Skin epidermis (tissue), 12 donors: ENCODE measurements at regions not wholly inside any gene's neighbourhood (a gene's known extent, or its start where the extent isn't known, plus 50 kb on each side); places are given as distances from the start of the nearest gene placed in this dataset.
A peak's percentile ranks its signal among the peaks of the same experiment; 100 is the strongest.
"Not testable (repeated sequence)": the region's sequence is repeated elsewhere in the genome, so short reads cannot be mapped to it uniquely, and the experiment has no call there.

ENCODE experiments used
- H3K27ac ChIP-seq, 21 experiments: fragments of 200-600 bp; sonication (generic) in 11 of 21; one replicate each; pipeline ENCODE4 v1.5.0; 2020; ENCODE audit warnings: mild to moderate bottlenecking in 3 of 21, inconsistent platforms in 2 of 21, moderate library complexity in 2 of 21
- H3K4me3 ChIP-seq, 7 experiments: fragments of 200-600 bp; sonication (generic) in 2 of 7; one replicate each; pipeline ENCODE4 v1.5.0; 2020; ENCODE audit warnings: inconsistent platforms in 2 of 7, mild to moderate bottlenecking in 2 of 7, moderate library complexity in 1 of 7

- H3K27ac ChIP-seq, result no peak overlapping the region
Measured at GRCh38 chr10:30535677-30536076, 93.9 kb downstream of the LYZL2 start.

GRCh38 chr10:30534465-30535144, 94.9 kb downstream of the LYZL2 start:
- H3K4me3 ChIP-seq, result no peak overlapping the region
- H3K27ac ChIP-seq, result no peak overlapping the region

More at GRCh38 chr10:30535677-30536076, 93.9 kb downstream of the LYZL2 start:
- H3K4me3 ChIP-seq, result no peak overlapping the region

- peak overlapping the region in 4 of 21 experiments; percentile 5 to 50 (median 34) for H3K27ac ChIP-seq
- H3K4me3 ChIP-seq, result no peak overlapping the region
Measured at GRCh38 chr10:30531751-30532530, 97.6 kb downstream of the LYZL2 start.

GRCh38 chr10:30529373-30529998, 95.5 kb downstream of the MAP3K8 start:
- H3K27ac ChIP-seq, result peak overlapping the region in 15 of 21 experiments; percentile 12 to 82 (median 67)
- H3K4me3 ChIP-seq, result peak overlapping the region in 4 of 7 experiments; percentile 1 to 14 (median 8)

- Histone ChIP-seq H3K27ac (peak overlapping the region in 6 of 21 experiments; percentile 0 to 73 (median 60)), H3K4me3 (no peak overlapping the region)
Measured at GRCh38 chr10:30528429-30528786, 94.4 kb downstream of the MAP3K8 start.

DNA sequence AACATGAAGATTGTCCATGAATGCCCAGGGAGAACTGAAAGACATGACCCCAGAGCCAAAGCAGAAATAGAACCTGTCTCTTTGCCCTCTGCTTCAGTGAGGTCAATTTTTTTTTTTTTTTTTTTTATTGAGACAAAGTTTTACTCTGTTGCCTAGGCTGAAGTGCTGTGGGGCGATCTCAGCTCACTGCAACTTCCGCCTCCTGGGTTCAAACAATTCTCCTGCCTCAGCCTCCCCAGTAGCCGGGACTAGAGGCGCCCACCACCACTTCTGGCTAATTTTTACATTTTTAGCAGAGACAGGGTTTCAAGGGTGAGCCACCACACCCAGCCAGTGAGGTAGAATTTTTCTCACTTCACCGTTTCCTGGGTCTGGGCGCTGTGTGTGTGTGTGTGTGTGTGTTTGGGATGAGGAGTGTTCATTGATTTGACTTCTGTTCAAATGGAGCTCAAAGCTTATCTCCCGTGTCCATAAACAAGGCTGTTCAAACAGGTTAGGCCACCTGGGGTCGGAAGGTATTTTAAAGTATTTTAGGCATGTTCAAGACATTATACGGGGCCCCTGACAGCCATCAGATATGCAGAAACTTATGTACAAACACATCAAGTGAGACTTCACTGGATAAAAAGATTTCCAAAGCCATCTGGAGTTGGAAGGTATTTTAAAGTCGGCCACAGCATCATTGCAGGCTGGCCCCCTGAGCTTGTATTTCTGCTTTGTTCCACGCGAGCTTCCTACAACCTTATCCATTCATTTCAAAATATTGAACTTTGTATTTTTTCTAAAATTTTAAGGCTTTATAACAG, 93.8 kb downstream of the MAP3K8 start:
- Histone ChIP-seq H3K27ac (peak overlapping the region in 4 of 21 experiments; percentile 0 to 73 (median 44)), H3K4me3 (no peak overlapping the region)

DNA sequence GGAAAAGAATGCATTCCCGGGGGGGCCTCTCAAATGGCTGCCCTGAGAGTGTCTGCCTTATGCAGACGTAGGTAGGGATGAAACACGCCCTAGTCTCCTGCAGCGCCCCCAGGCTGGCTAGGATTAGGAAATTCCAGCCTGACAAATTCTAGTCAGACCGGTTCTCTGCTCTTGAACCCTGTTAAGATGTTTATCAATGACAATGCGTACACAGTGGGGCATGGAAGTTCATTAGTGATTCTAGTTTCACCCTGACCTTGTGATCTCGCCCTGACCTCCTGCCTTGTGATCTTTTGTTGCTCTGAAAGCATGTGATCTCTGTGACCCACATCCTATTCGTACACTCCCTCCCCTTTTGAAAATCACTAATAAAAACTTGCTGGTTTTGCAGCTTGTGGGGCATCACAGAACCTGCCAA, 88.7 kb downstream of the MAP3K8 start:
- H3K4me3 ChIP-seq, result not testable (repeated sequence)
- H3K27ac ChIP-seq, result peak overlapping the region in 1 of 21 experiments; percentile 29

DNA sequence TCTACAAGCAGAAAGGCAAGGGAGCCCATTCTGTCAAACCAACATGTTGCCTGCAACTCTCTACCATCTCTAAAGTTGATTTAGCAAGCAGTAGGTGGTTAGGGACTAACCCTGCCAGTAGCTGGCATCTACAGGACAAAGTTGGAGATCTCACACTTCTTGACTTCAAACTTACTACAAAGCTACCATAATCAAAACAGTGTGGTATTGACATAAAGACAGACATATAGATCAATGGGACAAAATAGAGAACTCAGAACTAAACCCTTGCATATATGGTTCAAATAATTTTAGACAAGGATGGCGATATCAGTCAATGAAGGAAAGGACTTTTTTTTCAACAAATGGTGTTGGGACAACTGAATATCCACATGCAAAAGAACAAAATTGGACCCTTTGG, 84.9 kb downstream of the MAP3K8 start:
- H3K27ac ChIP-seq, result no peak overlapping the region
- no peak overlapping the region for H3K4me3 ChIP-seq
